ENCODE measurements at regions not wholly inside any gene's neighbourhood (a gene's known extent, or its start where the extent isn't known, plus 50 kb on each side); places are given as distances from the start of the nearest gene placed in this dataset.

DNA sequence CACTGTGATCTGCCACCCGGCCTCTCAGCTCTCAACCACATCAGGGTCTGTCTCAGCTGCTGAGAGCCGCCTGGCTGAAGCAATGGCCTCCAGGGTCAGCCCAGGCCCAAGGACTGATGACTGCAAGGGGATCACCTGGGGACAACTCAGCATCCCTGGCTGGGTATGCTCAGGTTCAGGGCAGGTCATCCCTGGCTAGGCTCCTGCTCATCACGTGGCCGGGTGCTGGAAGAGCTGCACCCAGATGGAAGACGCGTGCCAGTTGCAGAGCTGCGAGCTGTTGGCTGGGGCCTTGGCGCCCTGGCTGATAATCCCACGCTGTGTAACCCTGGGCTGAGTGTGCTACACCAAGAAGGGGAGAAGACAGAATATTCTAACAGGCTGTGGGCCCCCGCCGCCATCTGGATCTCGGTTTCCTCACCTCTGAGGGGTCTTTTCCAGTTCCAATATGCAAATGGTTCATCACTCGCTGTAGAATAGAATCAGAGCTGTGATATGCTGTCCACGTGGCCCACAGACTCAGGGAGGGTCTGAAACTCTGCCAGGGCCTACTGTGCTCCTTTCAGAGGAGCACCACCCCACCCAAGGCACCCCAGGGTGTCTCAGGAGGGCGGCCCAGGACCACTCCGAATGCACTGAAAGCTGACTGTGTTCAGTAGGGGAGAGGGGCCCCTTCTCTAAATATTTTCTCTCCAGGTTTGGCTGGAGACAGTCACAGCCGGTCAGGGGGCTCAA is 338.8 kb downstream of the BCOR start:
- Histone ChIP-seq H3K9me2 (no peaks in the 10 kb centered on the region), H2AFZ (ENCODE audit: low read depth) (peak overlapping the region; percentile 31; the same call in 1 of the 2 replicates), H3K9ac (peak overlapping the region; percentile 44; the same call in 1 of the 2 replicates), H3K4me3 (ENCODE audit: low read depth in 2 of 2, low read length in 1 of 2) (no peak overlapping the region), H4K20me1 (ENCODE audit: insufficient read depth) (no peaks in the 10 kb centered on the region), H3F3A (replicated peaks; ENCODE audit: insufficient read depth) (peaks cover 22% of the 10 kb centered on the region), H3K4me1 (ENCODE audit: control insufficient read depth in 1 of 2, insufficient read depth in 2 of 2, low read depth in 1 of 2, low read length in 1 of 2) (peaks cover 19 to 31% of the 10 kb centered on the region in 2 experiments; a peak in 3 of 4 replicates), H3K27ac (ENCODE audit: low read depth in 2 of 2, low read length in 1 of 2) (peak overlapping the region in 1 of 2 experiments; percentile 59; a peak in 1 of 4 replicates), H3K27me3 (ENCODE audit: insufficient read depth) (no peaks in the 10 kb centered on the region), H3K4me2 (peak overlapping the region; percentile 49; the same call in 1 of the 2 replicates), H3K9me3 (no peaks in the 10 kb centered on the region), H3K36me3 (replicated peaks in 1 of 2; ENCODE audit: control insufficient read depth in 1 of 2, insufficient read depth in 2 of 2, low read length in 1 of 2) (no peaks in the 10 kb centered on the region), H3K79me2 (ENCODE audit: insufficient read depth) (no peaks in the 10 kb centered on the region)
- TF ChIP-seq CTCF (IDR thresholded peaks at IDR 0.05) (no peak), RAD21 (IDR thresholded peaks at IDR 0.05; ENCODE audit: low read length) (no peak), EP300 (IDR thresholded peaks at IDR 0.05; ENCODE audit: borderline replicate concordance in 1 of 2, low read depth in 1 of 2, low read length in 1 of 2) (no peak), FOXJ3 (CRISPR knock-in tag; IDR thresholded peaks at IDR 0.05) (no peak), GABPA (IDR thresholded peaks at IDR 0.05; ENCODE audit: low read depth) (no peak), SIN3A (IDR thresholded peaks at IDR 0.05; ENCODE audit: borderline replicate concordance, low read depth, low read length) (no peak), MEF2A (IDR thresholded peaks at IDR 0.05; ENCODE audit: borderline replicate concordance, low read depth) (no peak)
- POLR2A ChIA-PET = no interaction called here
- DNase-seq = no peak
- CTCF ChIA-PET = no interaction called here
- WGBS (ENCODE audit: low lambda C conversion rate) = 65% methylated on average over 8 of the region's 17 CpGs

DNA sequence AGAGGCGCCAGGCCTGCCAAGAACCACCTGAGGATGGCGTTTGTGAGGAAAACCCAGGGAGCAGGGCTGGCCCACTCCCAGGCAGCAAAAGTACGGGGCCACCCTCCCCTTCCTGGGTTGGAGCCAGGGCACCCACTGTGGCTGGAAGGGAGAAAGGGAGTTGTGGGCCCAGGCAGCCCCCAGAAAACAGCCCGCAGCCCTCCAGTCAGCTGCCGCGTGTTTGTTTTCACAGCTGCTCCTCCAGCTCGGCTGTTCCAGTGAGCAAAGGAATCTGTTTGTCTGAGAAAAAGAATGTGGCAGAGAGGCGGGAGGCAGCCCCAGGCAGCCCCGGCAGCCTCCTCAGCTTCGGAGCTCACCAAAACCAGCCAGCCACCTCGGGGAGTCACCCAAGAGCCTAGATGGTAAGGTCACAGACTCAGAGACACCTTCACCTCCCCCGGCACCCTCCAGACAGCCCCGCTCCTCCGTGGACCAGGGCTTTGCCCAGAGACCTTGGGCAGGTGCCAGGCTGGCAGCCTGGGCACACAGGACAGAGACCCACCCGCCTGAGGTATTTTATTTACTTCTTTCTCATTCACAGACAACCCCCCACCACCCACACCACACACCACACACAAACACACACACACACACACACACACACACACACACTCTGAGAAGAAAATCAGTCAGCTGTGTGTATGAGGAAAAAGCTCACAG is 338.1 kb downstream of the BCOR start:
- Histone ChIP-seq H3K9ac (peak overlapping the region; percentile 44; the same call in 1 of the 2 replicates), H3K36me3 (replicated peaks in 1 of 2; ENCODE audit: control insufficient read depth in 1 of 2, insufficient read depth in 2 of 2, low read length in 1 of 2) (no peaks in the 10 kb centered on the region), H2AFZ (ENCODE audit: low read depth) (peak overlapping the region; percentile 31; the same call in 1 of the 2 replicates), H3K4me2 (peak overlapping the region; percentile 49; the same call in 1 of the 2 replicates), H3K79me2 (ENCODE audit: insufficient read depth) (no peaks in the 10 kb centered on the region), H3K27me3 (ENCODE audit: insufficient read depth) (no peaks in the 10 kb centered on the region), H3K27ac (ENCODE audit: low read depth in 2 of 2, low read length in 1 of 2) (peak overlapping the region in 1 of 2 experiments; percentile 22; a peak in 1 of 4 replicates), H3K9me3 (no peaks in the 10 kb centered on the region), H3F3A (replicated peaks; ENCODE audit: insufficient read depth) (peaks cover 22% of the 10 kb centered on the region), H3K4me1 (ENCODE audit: control insufficient read depth in 1 of 2, insufficient read depth in 2 of 2, low read depth in 1 of 2, low read length in 1 of 2) (peaks cover 25 to 31% of the 10 kb centered on the region in 2 experiments; a peak in 3 of 4 replicates), H3K9me2 (no peaks in the 10 kb centered on the region), H4K20me1 (ENCODE audit: insufficient read depth) (no peaks in the 10 kb centered on the region), H3K4me3 (ENCODE audit: low read depth in 2 of 2, low read length in 1 of 2) (no peak overlapping the region)
- ChIA-PET POLR2A (no interaction called here), CTCF (interaction anchor here (1.0 kb wide), 1 partner anchor 10 kb away, joined by 3 read pairs; no protein-coding TSS in a partner anchor)
- DNase-seq = peak; percentile 39
- 25% methylated on average over 6 of the region's 15 CpGs for WGBS (ENCODE audit: low lambda C conversion rate)
- TF ChIP-seq, protein P1, sequence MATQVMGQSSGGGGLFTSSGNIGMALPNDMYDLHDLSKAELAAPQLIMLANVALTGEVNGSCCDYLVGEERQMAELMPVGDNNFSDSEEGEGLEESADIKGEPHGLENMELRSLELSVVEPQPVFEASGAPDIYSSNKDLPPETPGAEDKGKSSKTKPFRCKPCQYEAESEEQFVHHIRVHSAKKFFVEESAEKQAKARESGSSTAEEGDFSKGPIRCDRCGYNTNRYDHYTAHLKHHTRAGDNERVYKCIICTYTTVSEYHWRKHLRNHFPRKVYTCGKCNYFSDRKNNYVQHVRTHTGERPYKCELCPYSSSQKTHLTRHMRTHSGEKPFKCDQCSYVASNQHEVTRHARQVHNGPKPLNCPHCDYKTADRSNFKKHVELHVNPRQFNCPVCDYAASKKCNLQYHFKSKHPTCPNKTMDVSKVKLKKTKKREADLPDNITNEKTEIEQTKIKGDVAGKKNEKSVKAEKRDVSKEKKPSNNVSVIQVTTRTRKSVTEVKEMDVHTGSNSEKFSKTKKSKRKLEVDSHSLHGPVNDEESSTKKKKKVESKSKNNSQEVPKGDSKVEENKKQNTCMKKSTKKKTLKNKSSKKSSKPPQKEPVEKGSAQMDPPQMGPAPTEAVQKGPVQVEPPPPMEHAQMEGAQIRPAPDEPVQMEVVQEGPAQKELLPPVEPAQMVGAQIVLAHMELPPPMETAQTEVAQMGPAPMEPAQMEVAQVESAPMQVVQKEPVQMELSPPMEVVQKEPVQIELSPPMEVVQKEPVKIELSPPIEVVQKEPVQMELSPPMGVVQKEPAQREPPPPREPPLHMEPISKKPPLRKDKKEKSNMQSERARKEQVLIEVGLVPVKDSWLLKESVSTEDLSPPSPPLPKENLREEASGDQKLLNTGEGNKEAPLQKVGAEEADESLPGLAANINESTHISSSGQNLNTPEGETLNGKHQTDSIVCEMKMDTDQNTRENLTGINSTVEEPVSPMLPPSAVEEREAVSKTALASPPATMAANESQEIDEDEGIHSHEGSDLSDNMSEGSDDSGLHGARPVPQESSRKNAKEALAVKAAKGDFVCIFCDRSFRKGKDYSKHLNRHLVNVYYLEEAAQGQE (IDR thresholded peaks at IDR 0.05; ENCODE audit: low read depth, low read length) = no peak
- TF ChIP-seq, protein P2, sequence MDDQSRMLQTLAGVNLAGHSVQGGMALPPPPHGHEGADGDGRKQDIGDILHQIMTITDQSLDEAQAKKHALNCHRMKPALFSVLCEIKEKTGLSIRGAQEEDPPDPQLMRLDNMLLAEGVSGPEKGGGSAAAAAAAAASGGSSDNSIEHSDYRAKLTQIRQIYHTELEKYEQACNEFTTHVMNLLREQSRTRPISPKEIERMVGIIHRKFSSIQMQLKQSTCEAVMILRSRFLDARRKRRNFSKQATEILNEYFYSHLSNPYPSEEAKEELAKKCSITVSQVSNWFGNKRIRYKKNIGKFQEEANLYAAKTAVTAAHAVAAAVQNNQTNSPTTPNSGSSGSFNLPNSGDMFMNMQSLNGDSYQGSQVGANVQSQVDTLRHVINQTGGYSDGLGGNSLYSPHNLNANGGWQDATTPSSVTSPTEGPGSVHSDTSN (IDR thresholded peaks at IDR 0.05) = peak; percentile 31; the same call in 1 of the 2 replicates
- 0 out of 2 replicates have a peak, but pooled peaks have one; percentile 22 for TF ChIP-seq MAX (IDR thresholded peaks at IDR 0.05; ENCODE audit: low read depth)
- peak in 1 of 2 experiments; percentile 24; a peak in 1 of 4 replicates for TF ChIP-seq EP300 (IDR thresholded peaks at IDR 0.05; ENCODE audit: borderline replicate concordance in 1 of 2, low read depth in 1 of 2, low read length in 1 of 2)
- no peak for TF ChIP-seq SMC3 (IDR thresholded peaks at IDR 0.05; ENCODE audit: low read depth, low read length)
- no peak for TF ChIP-seq FOXJ3 (CRISPR knock-in tag; IDR thresholded peaks at IDR 0.05)
- TF ChIP-seq TCF12 (IDR thresholded peaks at IDR 0.05) = peak; percentile 75
- TF ChIP-seq NFIC (IDR thresholded peaks at IDR 0.05; ENCODE audit: borderline replicate concordance) = 0 out of 2 replicates have a peak, but pooled peaks have one; percentile 19
- TF ChIP-seq JUND (IDR thresholded peaks at IDR 0.05) = no peak
